Dedifferentiated amniotic fluid mesenchymal stem cell (primary cell): ENCODE measurements at regions not wholly inside any gene's neighbourhood (a gene's known extent, or its start where the extent isn't known, plus 50 kb on each side); places are given as distances from the start of the nearest gene placed in this dataset.
"Not testable (repeated sequence)": the region's sequence is repeated elsewhere in the genome, so short reads cannot be mapped to it uniquely, and the experiment has no call there.

Experiments used
- DNase-seq: peaks from one replicate; pipeline ENCODE4 v3.0.0-alpha.2; 2016; ENCODE audit errors: extremely low spot score

- no peak for DNase-seq
Measured at GRCh38 chr9:22217254-22217653, 208.1 kb upstream of the CDKN2B start.

GRCh38 chr9:22225856-22226255 lies 216.8 kb upstream of the CDKN2B start:
- DNase-seq, result not testable (repeated sequence)

GRCh38 chr9:22227986-22228385 lies 218.6 kb upstream of the DMRTA1 start:
- no peak for DNase-seq

GRCh38 chr9:22228542-22228941 lies 218.1 kb upstream of the DMRTA1 start:
- no peak for DNase-seq

- no peak for DNase-seq
Measured at GRCh38 chr9:22229069-22229468, 217.6 kb upstream of the DMRTA1 start.

- not testable (repeated sequence) for DNase-seq
Measured at GRCh38 chr9:22231309-22231708, 215.3 kb upstream of the DMRTA1 start.

- DNase-seq, result no peak
Measured at GRCh38 chr9:22232971-22233370, 213.7 kb upstream of the DMRTA1 start.

- DNase-seq, result peak; percentile 72
Measured at GRCh38 chr9:22237497-22238363, 208.9 kb upstream of the DMRTA1 start.

GRCh38 chr9:22238809-22239684 lies 207.6 kb upstream of the DMRTA1 start:
- DNase-seq, result peak; percentile 64

- DNase-seq, result no peak
Measured at GRCh38 chr9:22240619-22241018, 206.0 kb upstream of the DMRTA1 start.

GRCh38 chr9:22241024-22241423 lies 205.6 kb upstream of the DMRTA1 start:
- no peak for DNase-seq

- no peak for DNase-seq
Measured at GRCh38 chr9:22241611-22242010, 205.0 kb upstream of the DMRTA1 start.

- peak; percentile 66 for DNase-seq
Measured at GRCh38 chr9:22244139-22245011, 202.2 kb upstream of the DMRTA1 start.

GRCh38 chr9:22255337-22255736 lies 191.3 kb upstream of the DMRTA1 start:
- no peak for DNase-seq

GRCh38 chr9:22256381-22256780 lies 190.2 kb upstream of the DMRTA1 start:
- no peak for DNase-seq

GRCh38 chr9:22257026-22257816 lies 189.4 kb upstream of the DMRTA1 start:
- DNase-seq, result no peak

GRCh38 chr9:22265038-22265437 lies 181.6 kb upstream of the DMRTA1 start:
- no peak for DNase-seq

GRCh38 chr9:22265534-22265933 lies 181.1 kb upstream of the DMRTA1 start:
- no peak for DNase-seq

- no peak for DNase-seq
Measured at GRCh38 chr9:22274477-22274876, 172.1 kb upstream of the DMRTA1 start.

GRCh38 chr9:22278426-22278825 lies 168.2 kb upstream of the DMRTA1 start:
- peak; percentile 40 for DNase-seq

GRCh38 chr9:22279636-22280035 lies 167.0 kb upstream of the DMRTA1 start:
- no peak for DNase-seq
